HepG2 (cell line): ENCODE measurements at regions not wholly inside any gene's neighbourhood (a gene's known extent, or its start where the extent isn't known, plus 50 kb on each side); places are given as distances from the start of the nearest gene placed in this dataset.

ENCODE experiments used
- ATAC-seq: fragments of 200-7000 bp; cut with Tn5 transposase; 3 replicates; pipeline ENCODE4 v1.9.1; 2020; ENCODE audit warnings: mild to moderate bottlenecking, moderate library complexity
- BruUV-seq: library from RNA; stranded (reverse); fragments of 400-500 nt; replicated peaks from 2 replicates; lab custom pipeline; 2021; lab: Mats Ljungman, UMichigan
- CTCF ChIA-PET: fragments of 300-600 bp; formaldehyde crosslinking; extraction: SDS; loops from one replicate; lab custom pipeline; 2021; ENCODE audit warnings: low total read pairs, inconsistent platforms, low intra/inter-chr PET ratio; lab: Yijun Ruan, JAX
- POLR2A ChIA-PET: fragments of 350-600 bp; sonication (Branson Sonifier 250); formaldehyde crosslinking; loops from one replicate; lab custom pipeline; 2020; ENCODE audit warnings: antibody characterized with exemption, inconsistent platforms; lab: Yijun Ruan, JAX
- DNase-seq: peaks from one replicate; pipeline ENCODE4 v3.0.0-alpha.2; 2015; ENCODE audit warnings: low spot score
- FAIRE-seq: peaks from 3 replicates; lab custom pipeline; 2011; peaks lifted over from hg19 to GRCh38; lab: Jason Lieb, UNC
- H2AFZ ChIP-seq: one replicate; pipeline ENCODE4 v1.6.1; 2011; ENCODE audit warnings: low read length, inconsistent platforms
- H3K27ac ChIP-seq: fragments of 300-600 bp; 3 replicates; pipeline ENCODE4 v1.8.0; 2011; ENCODE audit warnings: mixed run types, mild to moderate bottlenecking, mixed read lengths, low read length, inconsistent platforms; ENCODE audit not compliant: insufficient read depth; ENCODE audit errors: extremely low read length
- H3K27me3 ChIP-seq, 2 experiments: fragments of 200-600 bp in 1 of 2; 2 replicates in 1 of 2; 3 replicates in 1 of 2; pipeline versions ENCODE4 v1.6.0 to v1.8.0; 2011; ENCODE audit warnings: low read length in 2 of 2, mild to moderate bottlenecking in 2 of 2, moderate library complexity in 2 of 2, inconsistent platforms in 1 of 2; ENCODE audit not compliant: insufficient read depth in 2 of 2, control insufficient read depth in 1 of 2
- H3K36me3 ChIP-seq, 2 experiments: fragments of 200-600 bp in 1 of 2; replicated peaks in 1 of 2; 2 replicates in 1 of 2; 3 replicates in 1 of 2; pipeline versions ENCODE4 v1.5.1 to v1.8.0; 2011; ENCODE audit warnings: low read length in 2 of 2, inconsistent platforms in 1 of 2; ENCODE audit not compliant: insufficient read depth in 2 of 2, control insufficient read depth in 1 of 2
- H3K4me1 ChIP-seq: 2 replicates; pipeline ENCODE4 v1.5.1; 2012; ENCODE audit warnings: low read length, inconsistent platforms; ENCODE audit not compliant: insufficient read depth
- H3K4me2 ChIP-seq: 2 replicates; pipeline ENCODE4 v1.6.0; 2011; ENCODE audit warnings: low read depth, low read length, inconsistent platforms
- H3K4me3 ChIP-seq, 3 experiments: fragments of 200-600 bp in 1 of 3; sonication (generic), shearing (Covaris generic) in 1 of 3; replicated peaks in 1 of 3; 2 replicates each; pipeline ENCODE4 v1.5.1; 2011 to 2016; ENCODE audit warnings: low read length in 3 of 3, inconsistent platforms in 2 of 3, low read depth in 2 of 3, mild to moderate bottlenecking in 2 of 3, control low read depth in 1 of 3, mixed read lengths in 1 of 3; ENCODE audit not compliant: insufficient read depth in 1 of 3
- H3K79me2 ChIP-seq: one replicate; pipeline ENCODE4 v1.6.1; 2011; ENCODE audit warnings: low read length, inconsistent platforms; ENCODE audit not compliant: insufficient read depth
- H3K9ac ChIP-seq: 2 replicates; pipeline ENCODE4 v1.6.0; 2011; ENCODE audit warnings: mild to moderate bottlenecking, low read depth, low read length, inconsistent platforms; ENCODE audit not compliant: insufficient read depth
- H3K9me3 ChIP-seq: 2 replicates; pipeline ENCODE4 v1.5.1; 2012; ENCODE audit warnings: mild to moderate bottlenecking, low read length
- H4K20me1 ChIP-seq: 2 replicates; pipeline ENCODE4 v1.6.0; 2011; ENCODE audit warnings: inconsistent platforms, mild to moderate bottlenecking, low read length, moderate library complexity; ENCODE audit not compliant: insufficient read depth
- BRF2 ChIP-seq: sonication (generic); formaldehyde crosslinking; IDR thresholded peaks from 2 replicates; pipeline ENCODE4 v1.8.1; 2022; ENCODE audit warnings: mild to moderate bottlenecking, missing genetic modification reagents
- PPARG ChIP-seq: conservative IDR thresholded peaks from 2 replicates; pipeline ENCODE4 v1.6.1; 2016; ENCODE audit warnings: missing biosample characterization, missing genetic modification reagents
- ZBTB44 ChIP-seq: sonication (generic); formaldehyde crosslinking; IDR thresholded peaks from 2 replicates; pipeline ENCODE4 v1.4.0; 2020; ENCODE audit warnings: missing genetic modification reagents
- ZFYVE20 ChIP-seq: sonication (generic); formaldehyde crosslinking; IDR thresholded peaks from 2 replicates; pipeline ENCODE4 v1.8.0; 2023; ENCODE audit warnings: low read depth, mild to moderate bottlenecking, moderate library complexity, missing genetic modification reagents, borderline replicate concordance
- ZNF142 ChIP-seq: sonication (generic); formaldehyde crosslinking; IDR thresholded peaks from 2 replicates; pipeline ENCODE4 v1.4.0; 2020; ENCODE audit warnings: missing genetic modification reagents
- ZNF556 ChIP-seq: sonication (generic); formaldehyde crosslinking; IDR thresholded peaks from 2 replicates; pipeline ENCODE4 v1.4.0; 2020; ENCODE audit warnings: mild to moderate bottlenecking, missing genetic modification reagents, borderline replicate concordance
- WGBS: methylation state at CpG from one replicate; pipeline ENCODE4 v1.1.6; 2017; ENCODE audit warnings: low lambda C conversion rate; 5-methylcytosine and 5-hydroxymethylcytosine counted together
- in situ Hi-C: cut with HindIII; loops from 2 replicates; pipeline ENCODE4 v1.10.0; 2017; ENCODE audit warnings: low pct_unique_long_range_greater_than_20kb; ENCODE audit not compliant: extremely low pct_ligation_motif_present
- intact Hi-C: fragments of 100-400 bp; cut with micrococcal nuclease; formaldehyde crosslinking; loops from one replicate; pipeline ENCODE4 v1.10.0; 2022; ENCODE audit not compliant: unreplicated experiment

- no peaks in the 10 kb centered on the region for H3K4me1 ChIP-seq
- H4K20me1 ChIP-seq, result no peaks in the 10 kb centered on the region
- intact Hi-C loops (no loop called here), in situ Hi-C loops (no loop called here)
- ChIA-PET CTCF (no interaction called here), POLR2A (no interaction called here)
- no peaks in the 10 kb centered on the region for H3K36me3 ChIP-seq
- no peak overlapping the region for H2AFZ ChIP-seq
- no peaks in the 10 kb centered on the region for H3K79me2 ChIP-seq
- H3K27ac ChIP-seq, result no peak overlapping the region
- no peak overlapping the region for H3K9ac ChIP-seq
- TF ChIP-seq ZBTB44 (CRISPR knock-in tag), result no peak
- TF ChIP-seq ZNF556, result no peak
- TF ChIP-seq PPARG (CRISPR knock-in tag), result no peak
- TF ChIP-seq ZNF142 (CRISPR knock-in tag), result no peak
- TF ChIP-seq ZFYVE20 (CRISPR knock-in tag), result no peak
- no peak for TF ChIP-seq BRF2 (CRISPR knock-in tag)
- DNase-seq, result no peak
- peaks cover 51% of the 10 kb centered on the region for H3K9me3 ChIP-seq
- FAIRE-seq, result no peak
- 3% methylated on average over 3 of the region's 3 CpGs for WGBS
- BruUV-seq, result no TSS peak
- H3K4me3 ChIP-seq, result no peak overlapping the region
- no peak overlapping the region for H3K4me2 ChIP-seq
- H3K27me3 ChIP-seq, result no peaks in the 10 kb centered on the region
- no peak for ATAC-seq
Measured at GRCh38 chr7:19470031-19470430, 238.8 kb downstream of the POLR1F start.
